22Rv1 (cell line): ENCODE measurements at regions not wholly inside any gene's neighbourhood (a gene's known extent, or its start where the extent isn't known, plus 50 kb on each side); places are given as distances from the start of the nearest gene placed in this dataset.

ENCODE experiments used
- H3K27ac ChIP-seq: fragments of 450-650 bp; 2 replicates; pipeline ENCODE4 v1.5.1; 2017
- CTCF ChIP-seq: fragments of 450-650 bp; IDR thresholded peaks from 2 replicates; pipeline ENCODE4 v1.5.1; 2017; ENCODE audit warnings: mild to moderate bottlenecking
- ZFX ChIP-seq: fragments of 450-650 bp; IDR thresholded peaks from 2 replicates; pipeline ENCODE4 v1.6.1; 2017; ENCODE audit warnings: antibody characterized with exemption, borderline replicate concordance

GRCh38 chr6:113357041-113357440 is 500.1 kb upstream of the MARCKS start:
- H3K27ac ChIP-seq = no peak overlapping the region
- TF ChIP-seq CTCF (no peak), ZFX (no peak)

- no peak overlapping the region for H3K27ac ChIP-seq
- TF ChIP-seq ZFX (no peak), CTCF (no peak)
Observed at GRCh38 chr6:113358063-113358583, 499.0 kb upstream of the MARCKS start.

GRCh38 chr6:113359155-113360140 is 497.7 kb upstream of the MARCKS start:
- H3K27ac ChIP-seq = no peak overlapping the region
- no peak for TF ChIP-seq ZFX
- no peak for TF ChIP-seq CTCF

- TF ChIP-seq ZFX = no peak
- no peak for TF ChIP-seq CTCF
- H3K27ac ChIP-seq = no peak overlapping the region
Observed at GRCh38 chr6:113361014-113361645, 496.0 kb upstream of the MARCKS start.

- no peak overlapping the region for H3K27ac ChIP-seq
- TF ChIP-seq CTCF = no peak
- no peak for TF ChIP-seq ZFX
Observed at GRCh38 chr6:113362301-113363047, 494.7 kb upstream of the MARCKS start.

- TF ChIP-seq CTCF = no peak
- no peak for TF ChIP-seq ZFX
- H3K27ac ChIP-seq = no peak overlapping the region
Observed at GRCh38 chr6:113363048-113363798, 493.9 kb upstream of the MARCKS start.
